Nephron progenitor cell (in vitro differentiated cells): ENCODE measurements at regions not wholly inside any gene's neighbourhood (a gene's known extent, or its start where the extent isn't known, plus 50 kb on each side); places are given as distances from the start of the nearest gene placed in this dataset.

Experiments
- DNase-seq: peaks from one replicate; pipeline ENCODE4 v3.0.0; 2021
- H3K27ac Mint-ChIP-seq: 2 replicates; pipeline ENCODE4 v1.8.0; 2021; ENCODE audit warnings: mild to moderate bottlenecking, moderate library complexity, mixed read lengths
- H3K27me3 Mint-ChIP-seq: 2 replicates; pipeline ENCODE4 v1.8.0; 2021; ENCODE audit warnings: mild to moderate bottlenecking, low read depth, mixed read lengths; ENCODE audit not compliant: poor library complexity
- H3K36me3 Mint-ChIP-seq: 2 replicates; pipeline ENCODE4 v1.8.0; 2021; ENCODE audit warnings: low read depth, mixed read lengths
- H3K4me1 Mint-ChIP-seq: 2 replicates; pipeline ENCODE4 v1.8.0; 2021; ENCODE audit warnings: mixed read lengths
- H3K4me3 Mint-ChIP-seq: 2 replicates; pipeline ENCODE4 v1.8.0; 2021; ENCODE audit warnings: mild to moderate bottlenecking, moderate library complexity, mixed read lengths
- H3K9me3 Mint-ChIP-seq: 2 replicates; pipeline ENCODE4 v1.8.0; 2021; ENCODE audit warnings: mild to moderate bottlenecking, moderate library complexity, mixed read lengths
- CTCF ChIP-seq: fragments of 200-600 bp; sonication (generic); IDR thresholded peaks from 2 replicates; pipeline ENCODE4 v1.5.0; 2021; ENCODE audit warnings: antibody characterized with exemption

- H3K4me3 Mint-ChIP-seq = no peak overlapping the region
- H3K9me3 Mint-ChIP-seq = no peaks in the 10 kb centered on the region
- H3K27ac Mint-ChIP-seq = no peak overlapping the region
- no peak for TF ChIP-seq CTCF
- no peak for DNase-seq
- H3K36me3 Mint-ChIP-seq = no peaks in the 10 kb centered on the region
- no peaks in the 10 kb centered on the region for H3K27me3 Mint-ChIP-seq
- no peaks in the 10 kb centered on the region for H3K4me1 Mint-ChIP-seq
Measured at GRCh38 chr4:60296386-60296785, 903.7 kb upstream of the ADGRL3 start.

DNA sequence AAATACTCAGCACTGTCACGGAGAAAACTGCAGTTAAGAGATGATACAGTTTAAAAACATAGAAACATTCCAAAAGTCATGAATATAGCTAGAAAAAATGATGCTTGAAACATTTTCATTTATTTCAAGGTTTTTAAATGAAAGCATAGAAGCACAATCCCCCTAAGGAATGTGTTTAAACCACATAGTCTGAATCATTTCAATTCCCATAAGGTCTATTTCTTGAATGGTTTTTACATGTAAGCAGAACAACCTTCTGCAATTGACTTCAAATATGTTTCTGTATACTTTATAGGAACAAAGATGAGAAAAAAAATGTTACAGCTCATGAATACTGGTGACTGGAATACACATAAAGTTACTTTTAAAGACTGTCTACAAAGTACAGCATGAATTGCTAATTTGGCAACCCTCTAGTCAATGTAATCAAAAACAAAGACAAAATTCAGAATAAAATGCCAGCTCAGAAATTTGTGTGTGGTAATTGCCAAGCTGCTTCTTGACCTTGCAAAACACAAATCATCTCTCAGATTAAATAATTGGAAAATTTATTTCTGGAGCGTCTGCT lies 886.4 kb upstream of the ADGRL3 start:
- no peak for TF ChIP-seq CTCF
- Mint-ChIP-seq H3K27me3 (no peaks in the 10 kb centered on the region), H3K4me1 (no peaks in the 10 kb centered on the region), H3K36me3 (no peaks in the 10 kb centered on the region), H3K4me3 (no peak overlapping the region), H3K27ac (no peak overlapping the region), H3K9me3 (no peaks in the 10 kb centered on the region)
- DNase-seq = no peak

- Mint-ChIP-seq H3K4me1 (no peaks in the 10 kb centered on the region), H3K9me3 (no peaks in the 10 kb centered on the region), H3K27ac (no peak overlapping the region), H3K4me3 (no peak overlapping the region), H3K27me3 (no peaks in the 10 kb centered on the region), H3K36me3 (no peaks in the 10 kb centered on the region)
- TF ChIP-seq CTCF = no peak
- DNase-seq = no peak
Measured at GRCh38 chr4:60314416-60314815, 885.7 kb upstream of the ADGRL3 start.

GRCh38 chr4:60315586-60315985 lies 884.5 kb upstream of the ADGRL3 start:
- no peak overlapping the region for H3K27ac Mint-ChIP-seq
- no peak for TF ChIP-seq CTCF
- H3K4me3 Mint-ChIP-seq = no peak overlapping the region
- no peak for DNase-seq
- H3K36me3 Mint-ChIP-seq = no peaks in the 10 kb centered on the region
- no peaks in the 10 kb centered on the region for H3K27me3 Mint-ChIP-seq
- H3K4me1 Mint-ChIP-seq = no peaks in the 10 kb centered on the region
- H3K9me3 Mint-ChIP-seq = no peaks in the 10 kb centered on the region

DNA sequence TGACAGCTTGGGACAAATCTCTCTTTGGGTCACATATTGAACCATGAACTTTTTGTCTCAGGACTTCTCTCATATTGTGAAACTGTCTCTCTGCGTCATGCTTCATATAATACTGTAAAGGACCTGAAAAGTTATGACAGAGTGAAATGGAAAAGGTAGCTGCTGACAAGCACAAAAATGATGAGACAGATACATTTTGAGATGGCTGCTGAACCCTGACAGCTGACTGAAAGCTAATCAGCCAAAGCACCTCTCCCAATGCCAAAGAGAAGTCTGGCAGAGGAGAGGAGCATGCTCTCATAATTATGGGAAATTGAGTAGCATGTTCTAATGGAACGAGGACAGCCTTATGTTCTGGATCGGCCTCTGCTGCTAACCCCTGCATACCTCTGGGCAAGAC lies 873.4 kb upstream of the ADGRL3 start:
- no peak overlapping the region for H3K27ac Mint-ChIP-seq
- no peak for DNase-seq
- no peak for TF ChIP-seq CTCF
- H3K4me3 Mint-ChIP-seq = no peak overlapping the region
- peaks cover 2% of the 10 kb centered on the region for H3K27me3 Mint-ChIP-seq
- H3K9me3 Mint-ChIP-seq = no peaks in the 10 kb centered on the region
- no peaks in the 10 kb centered on the region for H3K36me3 Mint-ChIP-seq
- no peaks in the 10 kb centered on the region for H3K4me1 Mint-ChIP-seq

GRCh38 chr4:60327651-60328050 lies 872.5 kb upstream of the ADGRL3 start:
- DNase-seq = no peak
- no peak overlapping the region for H3K27ac Mint-ChIP-seq
- no peaks in the 10 kb centered on the region for H3K4me1 Mint-ChIP-seq
- TF ChIP-seq CTCF = no peak
- H3K9me3 Mint-ChIP-seq = no peaks in the 10 kb centered on the region
- H3K36me3 Mint-ChIP-seq = no peaks in the 10 kb centered on the region
- H3K27me3 Mint-ChIP-seq = peaks cover 2% of the 10 kb centered on the region
- no peak overlapping the region for H3K4me3 Mint-ChIP-seq
